Inferior parietal cortex (tissue), 1 donor: ENCODE measurements at regions not wholly inside any gene's neighbourhood (a gene's known extent, or its start where the extent isn't known, plus 50 kb on each side); places are given as distances from the start of the nearest gene placed in this dataset.
"Not testable (repeated sequence)": the region's sequence is repeated elsewhere in the genome, so short reads cannot be mapped to it uniquely, and the experiment has no call there.

ENCODE experiments used
- DNase-seq: peaks from one replicate; pipeline ENCODE4 v3.0.0-alpha.2; 2016; ENCODE audit errors: extremely low spot score

- DNase-seq: no peak
These were observed 114.1 kb downstream of the GXYLT1 start for GRCh38 chr12:42030588-42030987.

GRCh38 chr12:42027546-42027945, 117.1 kb downstream of the GXYLT1 start:
- DNase-seq: no peak

- DNase-seq: no peak
These were observed 120.2 kb downstream of the GXYLT1 start for GRCh38 chr12:42024495-42024830.

GRCh38 chr12:42023733-42024494, 120.8 kb downstream of the GXYLT1 start:
- DNase-seq: peak; percentile 90

GRCh38 chr12:42021937-42022336, 122.7 kb downstream of the GXYLT1 start:
- DNase-seq: not testable (repeated sequence)

- DNase-seq: no peak
These were observed 123.2 kb downstream of the GXYLT1 start for GRCh38 chr12:42021469-42021868.

- DNase-seq: no peak
These were observed 124.4 kb downstream of the GXYLT1 start for GRCh38 chr12:42020226-42020625.

- no peak for DNase-seq
These were observed 124.9 kb downstream of the GXYLT1 start for GRCh38 chr12:42019746-42020145.

GRCh38 chr12:42017051-42017450, 127.6 kb downstream of the GXYLT1 start:
- DNase-seq: no peak

- DNase-seq: no peak
These were observed 129.6 kb downstream of the GXYLT1 start for GRCh38 chr12:42015051-42015461.

- DNase-seq: not testable (repeated sequence)
These were observed 132.2 kb downstream of the GXYLT1 start for GRCh38 chr12:42012501-42012900.

- no peak for DNase-seq
These were observed 134.0 kb downstream of the GXYLT1 start for GRCh38 chr12:42010715-42011114.

- DNase-seq: no peak
These were observed 134.4 kb downstream of the GXYLT1 start for GRCh38 chr12:42010257-42010656.

GRCh38 chr12:42008996-42009395, 135.7 kb downstream of the GXYLT1 start:
- DNase-seq: no peak

GRCh38 chr12:42003031-42003430, 141.6 kb downstream of the GXYLT1 start:
- no peak for DNase-seq

GRCh38 chr12:42002563-42002962, 142.1 kb downstream of the GXYLT1 start:
- no peak for DNase-seq

- DNase-seq: no peak
These were observed 146.2 kb downstream of the GXYLT1 start for GRCh38 chr12:41998436-41998835.

GRCh38 chr12:41993283-41993682, 151.4 kb downstream of the GXYLT1 start:
- no peak for DNase-seq

- no peak for DNase-seq
These were observed 151.9 kb downstream of the GXYLT1 start for GRCh38 chr12:41992692-41993215.

GRCh38 chr12:41992022-41992421, 152.7 kb downstream of the GXYLT1 start:
- DNase-seq: no peak

- DNase-seq: no peak
These were observed 156.0 kb downstream of the GXYLT1 start for GRCh38 chr12:41988715-41989114.

- not testable (repeated sequence) for DNase-seq
These were observed 158.2 kb downstream of the GXYLT1 start for GRCh38 chr12:41986513-41986912.

GRCh38 chr12:41983856-41984255, 160.8 kb downstream of the GXYLT1 start:
- no peak for DNase-seq

GRCh38 chr12:41983394-41983793, 161.3 kb downstream of the GXYLT1 start:
- no peak for DNase-seq
